SK-N-SH treated with all-trans-retinoic acid at 6 μM for 48 hours (cell line): ENCODE measurements at regions not wholly inside any gene's neighbourhood (a gene's known extent, or its start where the extent isn't known, plus 50 kb on each side); places are given as distances from the start of the nearest gene placed in this dataset.

Experiments used
- CREB5 ChIP-seq: fragments of 250-450 bp; sonication (Bioruptor Pico); IDR thresholded peaks from 2 replicates; pipeline ENCODE4 v1.5.1; 2020; ENCODE audit warnings: low read depth, mild to moderate bottlenecking, moderate library complexity
- CSDC2 ChIP-seq: fragments of 250-450 bp; sonication (Bioruptor Pico); IDR thresholded peaks from 2 replicates; pipeline ENCODE4 v1.5.0; 2020; ENCODE audit warnings: mild to moderate bottlenecking, moderate library complexity
- ZFP3 ChIP-seq: fragments of 250-450 bp; sonication (Bioruptor Pico); IDR thresholded peaks from 2 replicates; pipeline ENCODE4 v1.5.0; 2020; ENCODE audit warnings: mild to moderate bottlenecking, moderate library complexity
- ZNF8 ChIP-seq: fragments of 450-650 bp; formaldehyde crosslinking; IDR thresholded peaks from 2 replicates; pipeline ENCODE4 v1.5.0; 2020; ENCODE audit warnings: mild to moderate bottlenecking, moderate library complexity
- TF ChIP-seq, protein P1 (sequence below): fragments of 250-450 bp; sonication (Bioruptor Pico); IDR thresholded peaks from 2 replicates; pipeline ENCODE4 v1.8.0; 2020; ENCODE audit warnings: mild to moderate bottlenecking, moderate library complexity, borderline replicate concordance

DNA sequence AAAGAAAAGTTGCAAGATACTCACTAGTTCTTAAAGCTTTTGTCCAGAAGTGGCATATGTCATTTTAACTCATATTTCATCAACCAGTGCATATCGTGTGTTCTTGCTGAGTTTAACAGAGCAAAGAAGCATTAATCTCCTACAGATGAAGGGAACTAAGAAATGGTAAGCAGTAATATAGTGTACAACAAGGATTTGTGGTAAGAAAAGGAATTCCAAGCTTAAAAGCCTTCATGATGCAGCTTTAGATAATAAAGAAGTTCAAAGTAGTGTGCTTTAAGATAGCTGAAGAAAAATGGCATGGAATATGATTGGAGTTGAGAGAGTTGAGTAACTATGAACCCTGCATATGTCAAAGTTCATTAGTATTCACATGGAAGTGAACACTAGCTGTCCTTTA, 649.8 kb upstream of the FSHR start:
- TF ChIP-seq, protein P1, sequence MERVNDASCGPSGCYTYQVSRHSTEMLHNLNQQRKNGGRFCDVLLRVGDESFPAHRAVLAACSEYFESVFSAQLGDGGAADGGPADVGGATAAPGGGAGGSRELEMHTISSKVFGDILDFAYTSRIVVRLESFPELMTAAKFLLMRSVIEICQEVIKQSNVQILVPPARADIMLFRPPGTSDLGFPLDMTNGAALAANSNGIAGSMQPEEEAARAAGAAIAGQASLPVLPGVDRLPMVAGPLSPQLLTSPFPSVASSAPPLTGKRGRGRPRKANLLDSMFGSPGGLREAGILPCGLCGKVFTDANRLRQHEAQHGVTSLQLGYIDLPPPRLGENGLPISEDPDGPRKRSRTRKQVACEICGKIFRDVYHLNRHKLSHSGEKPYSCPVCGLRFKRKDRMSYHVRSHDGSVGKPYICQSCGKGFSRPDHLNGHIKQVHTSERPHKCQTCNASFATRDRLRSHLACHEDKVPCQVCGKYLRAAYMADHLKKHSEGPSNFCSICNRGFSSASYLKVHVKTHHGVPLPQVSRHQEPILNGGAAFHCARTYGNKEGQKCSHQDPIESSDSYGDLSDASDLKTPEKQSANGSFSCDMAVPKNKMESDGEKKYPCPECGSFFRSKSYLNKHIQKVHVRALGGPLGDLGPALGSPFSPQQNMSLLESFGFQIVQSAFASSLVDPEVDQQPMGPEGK (CRISPR knock-in tag) = no peak
- no peak for TF ChIP-seq ZNF8 (CRISPR knock-in tag)
- TF ChIP-seq CSDC2 (CRISPR knock-in tag) = no peak
- no peak for TF ChIP-seq CREB5 (CRISPR knock-in tag)
- no peak for TF ChIP-seq ZFP3
